D721Med (cell line): ENCODE measurements at regions not wholly inside any gene's neighbourhood (a gene's known extent, or its start where the extent isn't known, plus 50 kb on each side); places are given as distances from the start of the nearest gene placed in this dataset.

Experiments
- DNase-seq: peaks from one replicate; pipeline ENCODE4 v3.0.0; 2011; ENCODE audit warnings: low spot score; ENCODE audit not compliant: insufficient read length
- FAIRE-seq: peaks from 2 replicates; lab custom pipeline; 2011; peaks lifted over from hg19 to GRCh38; lab: Jason Lieb, UNC
- CTCF ChIP-seq: IDR thresholded peaks from 2 replicates; pipeline ENCODE4 v1.5.1; 2012; ENCODE audit warnings: mild to moderate bottlenecking, control low read depth; ENCODE audit not compliant: insufficient read depth; ENCODE audit errors: missing control alignments

- DNase-seq (no peak), FAIRE-seq (no peak)
Observed at GRCh38 chr7:24059775-24060174, 224.2 kb upstream of the NPY start.

DNA sequence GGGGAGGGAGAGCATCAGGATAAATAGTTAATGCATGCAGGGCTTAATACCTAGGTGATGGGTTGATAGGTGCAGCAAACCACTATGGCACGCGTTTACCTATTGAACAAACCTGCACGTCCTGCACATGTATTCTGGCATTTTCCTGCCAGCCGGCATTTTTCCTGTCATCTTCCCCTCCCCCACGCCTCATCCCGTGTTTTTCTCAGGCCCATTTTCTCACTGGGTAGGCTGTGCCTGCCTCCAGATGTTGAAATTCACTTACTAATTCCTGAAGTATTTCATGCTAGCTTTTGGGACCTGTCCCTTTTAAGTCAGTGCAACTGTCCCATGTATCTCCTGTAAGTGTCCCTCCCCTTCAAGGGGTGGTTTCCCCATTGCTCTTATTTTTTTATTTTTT lies 220.3 kb upstream of the NPY start:
- DNase-seq, result no peak
- FAIRE-seq, result no peak
- TF ChIP-seq CTCF, result no peak

More at GRCh38 chr7:24059775-24060174, 224.2 kb upstream of the NPY start:
- no peak for TF ChIP-seq CTCF

DNA sequence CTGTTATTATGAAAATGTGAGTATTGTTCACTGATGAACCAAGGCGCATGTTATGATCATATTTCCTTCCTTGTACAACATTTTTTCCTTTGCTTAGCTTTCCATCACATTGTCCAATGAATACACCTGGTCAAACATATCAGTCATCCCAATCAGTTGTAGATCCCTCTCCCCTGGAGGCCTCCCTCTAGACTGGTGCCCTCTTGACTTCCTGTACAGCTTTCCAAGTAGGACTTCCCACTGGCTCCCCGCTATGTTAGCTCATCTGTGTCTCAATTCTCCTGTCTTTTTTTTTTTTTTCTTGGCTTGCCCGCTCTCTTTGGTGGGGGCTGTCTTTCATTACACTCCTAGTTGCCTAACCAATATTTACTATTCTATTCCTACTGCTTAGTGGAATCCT lies 214.2 kb upstream of the NPY start:
- FAIRE-seq (no peak), DNase-seq (no peak)
- no peak for TF ChIP-seq CTCF

GRCh38 chr7:24073651-24074420 lies 210.2 kb upstream of the NPY start:
- no peak for TF ChIP-seq CTCF
- no peak for FAIRE-seq
- DNase-seq, result no peak

- FAIRE-seq, result no peak
- no peak for DNase-seq
- no peak for TF ChIP-seq CTCF
Observed at GRCh38 chr7:24075426-24075810, 208.6 kb upstream of the NPY start.

DNA sequence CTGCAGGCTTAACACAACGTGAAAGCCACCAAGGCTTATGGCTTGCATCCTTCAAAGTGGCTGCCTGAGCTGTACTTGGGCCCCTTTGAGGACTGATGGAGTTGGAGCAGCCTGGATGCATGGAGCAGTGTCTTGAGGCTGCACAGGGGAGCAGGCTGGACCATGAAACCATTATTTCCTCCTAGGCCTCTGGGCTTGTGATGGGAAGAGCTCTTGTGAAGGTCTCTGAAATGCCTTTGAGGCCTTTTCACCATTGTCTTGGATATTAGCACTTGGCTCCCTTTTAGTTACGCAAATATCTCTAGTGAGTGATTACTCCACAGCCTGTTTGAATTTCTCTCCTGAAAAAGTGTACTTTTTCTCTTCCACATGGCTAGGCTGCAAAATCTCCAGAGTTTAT lies 201.2 kb upstream of the NPY start:
- no peak for DNase-seq
- no peak for TF ChIP-seq CTCF
- no peak for FAIRE-seq

DNA sequence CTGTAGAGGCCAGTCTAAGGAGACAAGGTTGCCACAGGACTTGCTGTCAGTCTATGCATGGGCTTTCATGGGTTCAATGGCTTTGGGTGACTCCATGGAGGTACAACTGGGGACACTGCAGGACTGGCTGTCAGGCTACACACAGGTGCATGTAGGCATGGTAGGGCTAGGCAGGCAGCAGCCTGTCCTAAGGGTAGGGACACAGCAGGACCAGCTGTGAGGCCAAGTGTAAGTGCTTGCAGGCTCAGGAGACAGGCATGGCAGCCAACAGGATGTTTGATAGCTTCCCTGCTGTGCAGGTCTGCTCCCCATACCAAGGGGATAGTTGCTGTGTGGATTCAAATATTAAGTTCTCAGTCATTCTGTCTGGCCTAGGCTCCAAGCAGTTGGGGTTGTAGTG lies 181.0 kb upstream of the NPY start:
- FAIRE-seq, result no peak
- no peak for DNase-seq
- no peak for TF ChIP-seq CTCF
